Activated T-cell treated with anti-CD3 and anti-CD28 coated beads, Interleukin-2, amount 50 U/mL, for 72 hours (primary cell): ENCODE measurements at regions not wholly inside any gene's neighbourhood (a gene's known extent, or its start where the extent isn't known, plus 50 kb on each side); places are given as distances from the start of the nearest gene placed in this dataset.
A peak's percentile ranks its signal among the peaks of the same experiment; 100 is the strongest.
"Not testable (repeated sequence)": the region's sequence is repeated elsewhere in the genome, so short reads cannot be mapped to it uniquely, and the experiment has no call there.

Experiments
- ATAC-seq, 2 donors: fragments of 150-1000 bp; cut with Tn5 transposase; replicated peaks in 1 of 2; 2 replicates each; pipeline ENCODE4 v1.10.0; 2021; ENCODE audit warnings: moderate library complexity in 2 of 2, mild to moderate bottlenecking in 1 of 2
- DNase-seq, 2 donors: peaks; one replicate each; pipeline ENCODE4 v3.0.0; 2021 to 2022; ENCODE audit warnings: mixed read lengths in 1 of 2
- H3K27ac Mint-ChIP-seq: one replicate; pipeline ENCODE4 v1.8.0; 2022; ENCODE audit warnings: mild to moderate bottlenecking, moderate library complexity, mixed read lengths
- H3K27me3 Mint-ChIP-seq: one replicate; pipeline ENCODE4 v1.8.0; 2022; ENCODE audit warnings: low read depth, mixed read lengths
- H3K36me3 Mint-ChIP-seq, 2 donors: one replicate each; pipeline ENCODE4 v1.8.0; 2022; ENCODE audit warnings: mixed read lengths in 2 of 2, mild to moderate bottlenecking in 1 of 2; ENCODE audit not compliant: insufficient read depth in 2 of 2
- H3K4me1 Mint-ChIP-seq: one replicate; pipeline ENCODE4 v1.8.0; 2022; ENCODE audit warnings: low read depth, mixed read lengths
- H3K4me3 Mint-ChIP-seq, 2 donors: one replicate each; pipeline ENCODE4 v1.8.0; 2022; ENCODE audit warnings: mild to moderate bottlenecking in 2 of 2, mixed read lengths in 2 of 2, moderate library complexity in 2 of 2
- H3K9me3 Mint-ChIP-seq, 2 donors: one replicate each; pipeline ENCODE4 v1.8.0; 2022; ENCODE audit warnings: mixed read lengths in 2 of 2

- Mint-ChIP-seq H3K4me3 (no peak overlapping the region), H3K9me3 (no peaks in the 10 kb centered on the region), H3K27ac (no peak overlapping the region), H3K4me1 (peaks cover 7% of the 10 kb centered on the region), H3K36me3 (no peaks in the 10 kb centered on the region), H3K27me3 (peaks cover 6% of the 10 kb centered on the region)
- DNase-seq = no peak
- ATAC-seq = no peak
Observed at GRCh38 chr11:34830648-34831047, 85.5 kb downstream of the APIP start.

GRCh38 chr11:34830035-34830434, 86.1 kb downstream of the APIP start:
- Mint-ChIP-seq H3K36me3 (no peaks in the 10 kb centered on the region), H3K27me3 (peaks cover 3% of the 10 kb centered on the region), H3K4me3 (no peak overlapping the region), H3K27ac (no peak overlapping the region), H3K9me3 (no peaks in the 10 kb centered on the region), H3K4me1 (peaks cover 7% of the 10 kb centered on the region)
- no peak for DNase-seq
- ATAC-seq = no peak

- Mint-ChIP-seq H3K4me1 (peaks cover 7% of the 10 kb centered on the region), H3K9me3 (no peaks in the 10 kb centered on the region), H3K36me3 (no peaks in the 10 kb centered on the region), H3K27me3 (peaks cover 15% of the 10 kb centered on the region), H3K27ac (no peak overlapping the region), H3K4me3 (no peak overlapping the region)
- ATAC-seq (no peak), DNase-seq (no peak)
Observed at GRCh38 chr11:34827228-34827627, 89.0 kb downstream of the APIP start.

GRCh38 chr11:34826384-34826726, 89.8 kb downstream of the APIP start:
- H3K9me3 Mint-ChIP-seq = no peaks in the 10 kb centered on the region
- no peak overlapping the region for H3K4me3 Mint-ChIP-seq
- peaks cover 21% of the 10 kb centered on the region for H3K27me3 Mint-ChIP-seq
- H3K4me1 Mint-ChIP-seq = peaks cover 9% of the 10 kb centered on the region
- no peaks in the 10 kb centered on the region for H3K36me3 Mint-ChIP-seq
- DNase-seq (no peak), ATAC-seq (no peak)
- no peak overlapping the region for H3K27ac Mint-ChIP-seq

- no peak overlapping the region for H3K27ac Mint-ChIP-seq
- no peaks in the 10 kb centered on the region for H3K36me3 Mint-ChIP-seq
- DNase-seq = no peak
- peaks cover 15% of the 10 kb centered on the region for H3K4me1 Mint-ChIP-seq
- no peaks in the 10 kb centered on the region for H3K9me3 Mint-ChIP-seq
- H3K4me3 Mint-ChIP-seq = no peak overlapping the region
- peaks cover 21% of the 10 kb centered on the region for H3K27me3 Mint-ChIP-seq
- no peak for ATAC-seq
Observed at GRCh38 chr11:34825670-34826383, 90.4 kb downstream of the APIP start.

- DNase-seq (no peak), ATAC-seq (no peak)
- H3K27me3 Mint-ChIP-seq = peaks cover 21% of the 10 kb centered on the region
- H3K9me3 Mint-ChIP-seq = no peaks in the 10 kb centered on the region
- H3K4me1 Mint-ChIP-seq = peaks cover 20% of the 10 kb centered on the region
- H3K36me3 Mint-ChIP-seq = no peaks in the 10 kb centered on the region
- no peak overlapping the region for H3K27ac Mint-ChIP-seq
- no peak overlapping the region for H3K4me3 Mint-ChIP-seq
Observed at GRCh38 chr11:34825315-34825669, 90.9 kb downstream of the APIP start.

GRCh38 chr11:34824425-34824824, 91.8 kb downstream of the APIP start:
- DNase-seq (no peak), ATAC-seq (no peak)
- H3K9me3 Mint-ChIP-seq = peaks cover 3 to 5% of the 10 kb centered on the region in 2 donors

GRCh38 chr11:34823639-34824038, 92.5 kb downstream of the APIP start:
- H3K36me3 Mint-ChIP-seq = peaks cover 6% of the 10 kb centered on the region in 2 donors
- DNase-seq = no peak
- peaks cover 26% of the 10 kb centered on the region for H3K27me3 Mint-ChIP-seq

More at GRCh38 chr11:34824425-34824824, 91.8 kb downstream of the APIP start:
- peaks cover 4 to 5% of the 10 kb centered on the region in 2 donors for H3K36me3 Mint-ChIP-seq
- H3K27ac Mint-ChIP-seq = no peak overlapping the region
- no peak overlapping the region for H3K4me3 Mint-ChIP-seq
- H3K4me1 Mint-ChIP-seq = peaks cover 28% of the 10 kb centered on the region
- peaks cover 26% of the 10 kb centered on the region for H3K27me3 Mint-ChIP-seq

GRCh38 chr11:34823197-34823596, 93.0 kb downstream of the APIP start:
- H3K36me3 Mint-ChIP-seq = peaks cover 6% of the 10 kb centered on the region in 2 donors
- no peak overlapping the region for H3K4me3 Mint-ChIP-seq
- DNase-seq (no peak), ATAC-seq (no peak)
- H3K27me3 Mint-ChIP-seq = peaks cover 28% of the 10 kb centered on the region
- H3K27ac Mint-ChIP-seq = no peak overlapping the region
- peaks cover 3 to 5% of the 10 kb centered on the region in 2 donors for H3K9me3 Mint-ChIP-seq
- peaks cover 28% of the 10 kb centered on the region for H3K4me1 Mint-ChIP-seq

More at GRCh38 chr11:34823639-34824038, 92.5 kb downstream of the APIP start:
- Mint-ChIP-seq H3K27ac (no peak overlapping the region), H3K4me3 (no peak overlapping the region), H3K9me3 (peaks cover 3 to 5% of the 10 kb centered on the region in 2 donors), H3K4me1 (peaks cover 28% of the 10 kb centered on the region)
- no peak for ATAC-seq

- DNase-seq (no peak), ATAC-seq (peak; percentile 47 to 58)
- Mint-ChIP-seq H3K9me3 (peaks cover 8 to 18% of the 10 kb centered on the region in 2 donors), H3K27ac (no peak overlapping the region), H3K27me3 (peaks cover 51% of the 10 kb centered on the region), H3K4me1 (peaks cover 21% of the 10 kb centered on the region), H3K36me3 (peaks cover 8 to 13% of the 10 kb centered on the region in 2 donors), H3K4me3 (peak overlapping the region in 1 of 2 donors; percentile 15)
Observed at GRCh38 chr11:34819740-34820482, 96.3 kb downstream of the APIP start.

GRCh38 chr11:34817812-34818211, 98.4 kb downstream of the APIP start:
- Mint-ChIP-seq H3K9me3 (peaks cover 10 to 23% of the 10 kb centered on the region in 2 donors), H3K27me3 (peaks cover 52% of the 10 kb centered on the region), H3K4me1 (peaks cover 21% of the 10 kb centered on the region), H3K36me3 (peaks cover 13 to 14% of the 10 kb centered on the region in 2 donors)
- H3K27ac Mint-ChIP-seq, ATAC-seq, H3K4me3 Mint-ChIP-seq, DNase-seq: not testable (repeated sequence)

- ATAC-seq = no peak
- Mint-ChIP-seq H3K4me3 (no peak overlapping the region), H3K27ac (no peak overlapping the region), H3K4me1 (peaks cover 21% of the 10 kb centered on the region), H3K36me3 (peaks cover 18% of the 10 kb centered on the region in 2 donors), H3K27me3 (peaks cover 56% of the 10 kb centered on the region), H3K9me3 (peaks cover 14 to 27% of the 10 kb centered on the region in 2 donors)
- no peak for DNase-seq
Observed at GRCh38 chr11:34816698-34817213, 99.4 kb downstream of the APIP start.

- Mint-ChIP-seq H3K9me3 (peaks cover 16 to 32% of the 10 kb centered on the region in 2 donors), H3K36me3 (peaks cover 17 to 18% of the 10 kb centered on the region in 2 donors), H3K4me3 (no peak overlapping the region), H3K27ac (no peak overlapping the region), H3K4me1 (peaks cover 10% of the 10 kb centered on the region), H3K27me3 (peaks cover 69% of the 10 kb centered on the region)
- DNase-seq (no peak), ATAC-seq (no peak)
Observed at GRCh38 chr11:34812905-34813576, 103.1 kb downstream of the APIP start.
